ENCODE measurements at regions not wholly inside any gene's neighbourhood (a gene's known extent, or its start where the extent isn't known, plus 50 kb on each side); places are given as distances from the start of the nearest gene placed in this dataset.

- DNase-seq (no peak), ATAC-seq (no peak)
- Histone ChIP-seq H3K4me3 (no peak overlapping the region), H3K27ac (no peak overlapping the region), H3K9me3 (no peaks in the 10 kb centered on the region), H3K36me3 (no peaks in the 10 kb centered on the region), H3K27me3 (no peaks in the 10 kb centered on the region), H3K4me1 (no peaks in the 10 kb centered on the region)
- TF ChIP-seq, protein P1, sequence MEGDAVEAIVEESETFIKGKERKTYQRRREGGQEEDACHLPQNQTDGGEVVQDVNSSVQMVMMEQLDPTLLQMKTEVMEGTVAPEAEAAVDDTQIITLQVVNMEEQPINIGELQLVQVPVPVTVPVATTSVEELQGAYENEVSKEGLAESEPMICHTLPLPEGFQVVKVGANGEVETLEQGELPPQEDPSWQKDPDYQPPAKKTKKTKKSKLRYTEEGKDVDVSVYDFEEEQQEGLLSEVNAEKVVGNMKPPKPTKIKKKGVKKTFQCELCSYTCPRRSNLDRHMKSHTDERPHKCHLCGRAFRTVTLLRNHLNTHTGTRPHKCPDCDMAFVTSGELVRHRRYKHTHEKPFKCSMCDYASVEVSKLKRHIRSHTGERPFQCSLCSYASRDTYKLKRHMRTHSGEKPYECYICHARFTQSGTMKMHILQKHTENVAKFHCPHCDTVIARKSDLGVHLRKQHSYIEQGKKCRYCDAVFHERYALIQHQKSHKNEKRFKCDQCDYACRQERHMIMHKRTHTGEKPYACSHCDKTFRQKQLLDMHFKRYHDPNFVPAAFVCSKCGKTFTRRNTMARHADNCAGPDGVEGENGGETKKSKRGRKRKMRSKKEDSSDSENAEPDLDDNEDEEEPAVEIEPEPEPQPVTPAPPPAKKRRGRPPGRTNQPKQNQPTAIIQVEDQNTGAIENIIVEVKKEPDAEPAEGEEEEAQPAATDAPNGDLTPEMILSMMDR (IDR thresholded peaks at IDR 0.05) = no peak
- intact Hi-C loops (cut with DNase I) = no loop called here
Observed at GRCh38 chr12:30098677-30099076, 314.9 kb upstream of the TMTC1 start.

GRCh38 chr12:30095511-30095910 is 311.8 kb upstream of the TMTC1 start:
- intact Hi-C loops (cut with DNase I) = no loop called here
- no peaks in the 10 kb centered on the region for H3K9me3 ChIP-seq
- no peaks in the 10 kb centered on the region for H3K27me3 ChIP-seq
- no peak overlapping the region for H3K4me3 ChIP-seq
- DNase-seq (no peak), ATAC-seq (no peak)
- H3K4me1 ChIP-seq = no peaks in the 10 kb centered on the region
- TF ChIP-seq, protein P1 (IDR thresholded peaks at IDR 0.05) = no peak
- no peaks in the 10 kb centered on the region for H3K36me3 ChIP-seq
- H3K27ac ChIP-seq = no peak overlapping the region

DNA sequence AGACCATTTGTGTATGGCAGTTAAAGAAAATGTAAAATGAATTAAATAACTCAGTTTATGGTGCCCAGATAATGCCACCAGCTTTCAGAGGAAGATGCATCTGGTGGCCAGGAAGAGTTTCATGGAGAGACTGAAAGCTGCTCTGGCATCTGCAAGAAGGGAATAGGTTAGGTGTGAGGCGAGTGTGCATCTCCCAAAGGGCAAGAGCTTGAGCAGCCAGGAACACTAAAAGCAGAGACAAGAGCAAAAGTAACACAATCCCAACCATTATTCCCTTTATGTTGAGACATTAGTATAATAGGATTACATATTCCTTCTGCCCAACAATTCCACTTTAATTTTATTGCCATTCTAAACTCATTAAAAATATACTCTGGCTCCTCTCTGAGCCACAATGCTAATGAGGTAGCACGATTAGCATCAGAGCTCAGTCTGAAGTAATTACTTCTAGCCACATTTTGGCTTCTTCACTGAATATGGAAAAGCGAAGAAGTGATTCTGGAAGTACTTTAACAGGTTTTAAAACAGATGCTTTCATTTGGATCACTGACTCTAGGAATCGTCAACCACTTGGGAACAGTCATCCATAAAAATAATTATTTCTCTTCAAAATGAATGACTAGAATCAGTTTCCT is 309.4 kb upstream of the TMTC1 start:
- H3K36me3 ChIP-seq = no peaks in the 10 kb centered on the region
- no peaks in the 10 kb centered on the region for H3K27me3 ChIP-seq
- no peak for DNase-seq
- no peak overlapping the region for H3K4me3 ChIP-seq
- intact Hi-C loops (cut with DNase I) = no loop called here
- no peak for ATAC-seq
- no peaks in the 10 kb centered on the region for H3K4me1 ChIP-seq
- H3K27ac ChIP-seq = no peak overlapping the region
- no peaks in the 10 kb centered on the region for H3K9me3 ChIP-seq
- TF ChIP-seq, protein P1 (IDR thresholded peaks at IDR 0.05) = no peak

- ATAC-seq (no peak), DNase-seq (no peak)
- Histone ChIP-seq H3K4me1 (no peaks in the 10 kb centered on the region), H3K9me3 (no peaks in the 10 kb centered on the region), H3K27me3 (no peaks in the 10 kb centered on the region), H3K36me3 (no peaks in the 10 kb centered on the region), H3K27ac (no peak overlapping the region), H3K4me3 (no peak overlapping the region)
- TF ChIP-seq, protein P1 (IDR thresholded peaks at IDR 0.05) = no peak
- intact Hi-C loops (cut with DNase I) = no loop called here
Observed at GRCh38 chr12:30090258-30090657, 306.5 kb upstream of the TMTC1 start.

DNA sequence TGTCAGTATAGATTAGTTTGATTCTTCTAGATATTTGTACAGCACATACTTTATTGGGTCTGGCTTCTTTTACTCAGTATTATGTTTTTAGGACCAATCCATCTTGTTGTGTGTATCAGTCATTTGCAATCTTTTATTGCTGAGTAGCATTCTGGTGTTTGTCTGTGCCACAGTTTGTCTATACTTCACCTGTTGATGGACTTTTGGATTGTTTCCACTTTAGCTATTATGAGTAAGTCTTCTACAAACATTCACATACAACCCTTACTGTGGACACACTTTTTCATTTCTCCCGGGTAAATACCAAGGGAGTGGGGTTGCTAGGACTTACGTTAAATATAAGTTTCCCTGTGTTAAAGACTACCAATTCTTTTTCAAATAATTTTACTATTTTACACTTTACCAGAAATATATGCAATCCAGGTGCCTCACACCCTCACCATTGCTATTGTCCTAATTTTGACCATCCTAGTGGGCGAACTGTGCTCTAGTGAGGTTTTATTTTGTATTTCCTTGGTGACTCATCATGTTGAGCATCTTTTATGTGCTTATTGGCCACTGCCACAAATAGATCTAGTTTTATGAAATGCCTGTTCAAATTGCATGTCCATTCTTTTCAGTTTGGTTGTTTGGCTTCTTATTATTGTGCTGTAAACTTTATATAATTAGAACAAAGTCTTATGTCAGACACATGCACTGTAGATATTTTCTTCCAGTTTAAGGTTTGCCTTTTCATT is 304.7 kb upstream of the TMTC1 start:
- DNase-seq (no peak), ATAC-seq (no peak)
- TF ChIP-seq, protein P1 (IDR thresholded peaks at IDR 0.05) = no peak
- Histone ChIP-seq H3K27ac (no peak overlapping the region), H3K4me1 (no peaks in the 10 kb centered on the region), H3K4me3 (no peak overlapping the region), H3K27me3 (no peaks in the 10 kb centered on the region), H3K36me3 (no peaks in the 10 kb centered on the region), H3K9me3 (no peaks in the 10 kb centered on the region)
- intact Hi-C loops (cut with DNase I) = no loop called here

Measured in left lung (tissue), 4 donors.